DMS 273 treated with DMSO at 0.1 percent for 48 hours (cell line): ENCODE measurements at regions not wholly inside any gene's neighbourhood (a gene's known extent, or its start where the extent isn't known, plus 50 kb on each side); places are given as distances from the start of the nearest gene placed in this dataset.

ENCODE experiments used
- DNase-seq: peaks from one replicate; lab custom pipeline; 2025; lab: John Stamatoyannopoulos, UW

GRCh38 chr18:77444385-77444784 lies 194.7 kb downstream of the GALR1 start:
- no peak for DNase-seq

GRCh38 chr18:77448046-77448445 lies 198.4 kb downstream of the GALR1 start:
- no peak for DNase-seq

GRCh38 chr18:77455004-77455403 lies 205.4 kb downstream of the GALR1 start:
- DNase-seq, result no peak

- DNase-seq, result no peak
These were observed 208.0 kb downstream of the GALR1 start for GRCh38 chr18:77457681-77458080.

- DNase-seq, result no peak
These were observed 211.5 kb downstream of the GALR1 start for GRCh38 chr18:77461062-77461688.

GRCh38 chr18:77464917-77465316 lies 215.3 kb downstream of the GALR1 start:
- no peak for DNase-seq

- DNase-seq, result no peak
These were observed 217.2 kb downstream of the GALR1 start for GRCh38 chr18:77466890-77467289.

- DNase-seq, result no peak
These were observed 219.5 kb downstream of the GALR1 start for GRCh38 chr18:77469131-77469530.

GRCh38 chr18:77470569-77471413 lies 221.1 kb downstream of the GALR1 start:
- DNase-seq, result no peak

GRCh38 chr18:77472509-77472908 lies 222.9 kb downstream of the GALR1 start:
- DNase-seq, result no peak

GRCh38 chr18:77478646-77479442 lies 229.2 kb downstream of the GALR1 start:
- no peak for DNase-seq

- no peak for DNase-seq
These were observed 231.9 kb downstream of the GALR1 start for GRCh38 chr18:77481541-77481940.

- no peak for DNase-seq
These were observed 232.8 kb downstream of the GALR1 start for GRCh38 chr18:77482190-77483085.

GRCh38 chr18:77486985-77487384 lies 237.3 kb downstream of the GALR1 start:
- DNase-seq, result no peak

- no peak for DNase-seq
These were observed 238.5 kb downstream of the GALR1 start for GRCh38 chr18:77487951-77488740.

- DNase-seq, result no peak
These were observed 245.4 kb downstream of the GALR1 start for GRCh38 chr18:77495079-77495478.

- DNase-seq, result no peak
These were observed 246.5 kb downstream of the GALR1 start for GRCh38 chr18:77495982-77496690.

GRCh38 chr18:77501266-77501665 lies 251.6 kb downstream of the GALR1 start:
- no peak for DNase-seq

- no peak for DNase-seq
These were observed 255.9 kb downstream of the GALR1 start for GRCh38 chr18:77505499-77505898.

- no peak for DNase-seq
These were observed 262.5 kb downstream of the GALR1 start for GRCh38 chr18:77512152-77512551.
